ENCODE measurements at regions not wholly inside any gene's neighbourhood (a gene's known extent, or its start where the extent isn't known, plus 50 kb on each side); places are given as distances from the start of the nearest gene placed in this dataset.

GRCh38 chr9:135240871-135241311 lies 153.4 kb downstream of the OLFM1 start:
- Histone ChIP-seq H3K4me1 (no peaks in the 10 kb centered on the region), H3K36me3 (no peaks in the 10 kb centered on the region), H3K27ac (no peak overlapping the region), H3K27me3 (peaks cover 50% of the 10 kb centered on the region), H3K4me3 (no peak overlapping the region), H3K9me3 (no peaks in the 10 kb centered on the region)
- 100% methylated on average over 4 of the region's 11 CpGs; no CpG with 5 or more reads in 1 of the 2 donors for WGBS, 2 donors (ENCODE audit: low coverage in 1 of 2)
- no peak for TF ChIP-seq POLR2AphosphoS5 (IDR thresholded peaks at IDR 0.05)
- no peak for ATAC-seq

- Histone ChIP-seq H3K9me3 (no peaks in the 10 kb centered on the region), H3K27me3 (peaks cover 56% of the 10 kb centered on the region), H3K4me3 (no peak overlapping the region), H3K27ac (no peak overlapping the region), H3K36me3 (no peaks in the 10 kb centered on the region), H3K4me1 (no peaks in the 10 kb centered on the region)
- WGBS, 2 donors (ENCODE audit: low coverage in 1 of 2): 80 to 83% methylated on average over 2 to 9 of the region's 19 CpGs
- ATAC-seq: no peak
- no peak for TF ChIP-seq EP300 (IDR thresholded peaks at IDR 0.05)
- TF ChIP-seq, protein P1, sequence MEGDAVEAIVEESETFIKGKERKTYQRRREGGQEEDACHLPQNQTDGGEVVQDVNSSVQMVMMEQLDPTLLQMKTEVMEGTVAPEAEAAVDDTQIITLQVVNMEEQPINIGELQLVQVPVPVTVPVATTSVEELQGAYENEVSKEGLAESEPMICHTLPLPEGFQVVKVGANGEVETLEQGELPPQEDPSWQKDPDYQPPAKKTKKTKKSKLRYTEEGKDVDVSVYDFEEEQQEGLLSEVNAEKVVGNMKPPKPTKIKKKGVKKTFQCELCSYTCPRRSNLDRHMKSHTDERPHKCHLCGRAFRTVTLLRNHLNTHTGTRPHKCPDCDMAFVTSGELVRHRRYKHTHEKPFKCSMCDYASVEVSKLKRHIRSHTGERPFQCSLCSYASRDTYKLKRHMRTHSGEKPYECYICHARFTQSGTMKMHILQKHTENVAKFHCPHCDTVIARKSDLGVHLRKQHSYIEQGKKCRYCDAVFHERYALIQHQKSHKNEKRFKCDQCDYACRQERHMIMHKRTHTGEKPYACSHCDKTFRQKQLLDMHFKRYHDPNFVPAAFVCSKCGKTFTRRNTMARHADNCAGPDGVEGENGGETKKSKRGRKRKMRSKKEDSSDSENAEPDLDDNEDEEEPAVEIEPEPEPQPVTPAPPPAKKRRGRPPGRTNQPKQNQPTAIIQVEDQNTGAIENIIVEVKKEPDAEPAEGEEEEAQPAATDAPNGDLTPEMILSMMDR (IDR thresholded peaks at IDR 0.05): no peak
- TF ChIP-seq POLR2AphosphoS5 (IDR thresholded peaks at IDR 0.05): no peak
Observed at GRCh38 chr9:135241381-135242048, 154.0 kb downstream of the OLFM1 start.

DNA sequence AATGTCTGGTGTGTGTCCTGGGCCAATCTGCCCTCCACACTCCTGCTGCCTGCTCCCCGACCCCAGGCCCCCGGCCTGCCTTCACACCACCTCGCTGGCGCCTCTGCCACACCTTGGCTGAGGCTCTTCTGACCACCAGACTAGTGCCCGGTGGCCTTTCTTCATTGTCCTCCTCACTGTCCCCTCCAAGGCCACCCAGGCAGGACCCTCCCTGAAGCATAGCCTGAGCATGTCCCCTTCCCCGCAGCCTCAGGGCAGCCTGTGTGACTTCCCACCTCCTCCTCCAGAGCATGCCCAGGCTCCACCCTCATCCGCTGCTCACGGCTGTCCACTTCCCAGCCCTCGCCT lies 154.6 kb downstream of the OLFM1 start:
- Histone ChIP-seq H3K27me3 (peaks cover 62% of the 10 kb centered on the region), H3K36me3 (no peaks in the 10 kb centered on the region), H3K27ac (no peak overlapping the region), H3K9me3 (no peaks in the 10 kb centered on the region), H3K4me1 (no peaks in the 10 kb centered on the region), H3K4me3 (no peak overlapping the region)
- no peak for ATAC-seq
- WGBS, 2 donors (ENCODE audit: low coverage in 1 of 2): 44 to 69% methylated on average over 4 to 8 of the region's 9 CpGs
- TF ChIP-seq EP300 (IDR thresholded peaks at IDR 0.05) (no peak), POLR2A (IDR thresholded peaks at IDR 0.05) (no peak), POLR2AphosphoS5 (IDR thresholded peaks at IDR 0.05) (no peak)
- TF ChIP-seq, protein P1 (IDR thresholded peaks at IDR 0.05): no peak

- Histone ChIP-seq H3K4me1 (no peaks in the 10 kb centered on the region), H3K36me3 (no peaks in the 10 kb centered on the region), H3K4me3 (no peak overlapping the region), H3K27me3 (peaks cover 65% of the 10 kb centered on the region), H3K27ac (no peak overlapping the region), H3K9me3 (no peaks in the 10 kb centered on the region)
- no peak for ATAC-seq
- WGBS, 2 donors (ENCODE audit: low coverage in 1 of 2): 43 to 100% methylated on average over 1 to 3 of the region's 11 CpGs
- TF ChIP-seq, protein P1 (IDR thresholded peaks at IDR 0.05): no peak
- TF ChIP-seq POLR2AphosphoS5 (IDR thresholded peaks at IDR 0.05) (no peak), EP300 (IDR thresholded peaks at IDR 0.05) (no peak), POLR2A (IDR thresholded peaks at IDR 0.05) (no peak)
Observed at GRCh38 chr9:135242406-135242805, 154.9 kb downstream of the OLFM1 start.

GRCh38 chr9:135243201-135244190 lies 156.0 kb downstream of the OLFM1 start:
- TF ChIP-seq POLR2A (IDR thresholded peaks at IDR 0.05) (no peak), EP300 (IDR thresholded peaks at IDR 0.05) (no peak), POLR2AphosphoS5 (IDR thresholded peaks at IDR 0.05) (no peak)
- TF ChIP-seq, protein P1 (IDR thresholded peaks at IDR 0.05): no peak
- peaks cover 76% of the 10 kb centered on the region for H3K27me3 ChIP-seq
- H3K9me3 ChIP-seq: no peaks in the 10 kb centered on the region
- no peak for ATAC-seq
- no peak overlapping the region for H3K4me3 ChIP-seq
- H3K4me1 ChIP-seq: no peaks in the 10 kb centered on the region
- WGBS, 2 donors (ENCODE audit: low coverage in 1 of 2): 70 to 82% methylated on average over 10 to 13 of the region's 31 CpGs
- H3K36me3 ChIP-seq: no peaks in the 10 kb centered on the region
- no peak overlapping the region for H3K27ac ChIP-seq
